HG03135 (cell line): ENCODE measurements at regions not wholly inside any gene's neighbourhood (a gene's known extent, or its start where the extent isn't known, plus 50 kb on each side); places are given as distances from the start of the nearest gene placed in this dataset.

ENCODE experiments used
- ATAC-seq: cut with Tn5 transposase; IDR thresholded peaks from one replicate; pipeline ENCODE4 v1.9.1; 2021; ENCODE audit warnings: mild to moderate bottlenecking, moderate library complexity; ENCODE audit not compliant: unreplicated experiment

DNA sequence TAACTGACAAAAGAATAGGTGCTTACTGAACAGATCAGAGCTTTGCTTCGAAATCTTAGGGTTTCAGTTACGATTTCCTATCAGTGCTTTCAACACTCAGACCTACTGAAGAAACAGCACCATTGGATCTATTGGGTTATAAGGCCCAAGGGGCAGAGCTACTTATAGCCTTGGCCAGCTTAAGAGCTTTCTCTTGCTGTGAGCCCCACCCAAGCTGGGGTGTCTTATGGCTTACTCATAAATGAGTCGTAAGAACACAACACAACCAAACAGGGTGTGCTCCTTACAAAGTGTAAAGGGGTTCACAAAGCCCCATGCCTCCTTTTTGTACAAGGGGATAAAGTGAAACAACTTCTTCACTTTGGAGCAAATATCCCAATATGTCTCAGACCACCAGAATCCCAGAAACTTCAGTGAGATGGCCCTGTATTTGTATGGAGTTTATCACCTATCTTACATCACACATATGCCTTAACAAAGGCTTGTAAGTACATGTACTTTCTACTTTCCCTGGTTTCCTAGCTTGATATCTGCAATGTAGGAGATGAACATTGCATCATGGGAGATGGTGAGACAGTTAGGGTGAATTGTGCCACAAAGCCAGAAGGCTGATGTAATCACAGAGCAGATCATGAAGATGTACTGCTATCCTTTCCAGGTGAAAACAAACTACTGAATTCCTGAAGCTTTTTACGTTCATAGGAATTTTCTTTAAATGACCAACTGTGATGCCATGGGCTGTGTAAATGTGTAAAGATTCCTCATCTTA is 115.5 kb upstream of the GLI2 start:
- no peak for ATAC-seq

DNA sequence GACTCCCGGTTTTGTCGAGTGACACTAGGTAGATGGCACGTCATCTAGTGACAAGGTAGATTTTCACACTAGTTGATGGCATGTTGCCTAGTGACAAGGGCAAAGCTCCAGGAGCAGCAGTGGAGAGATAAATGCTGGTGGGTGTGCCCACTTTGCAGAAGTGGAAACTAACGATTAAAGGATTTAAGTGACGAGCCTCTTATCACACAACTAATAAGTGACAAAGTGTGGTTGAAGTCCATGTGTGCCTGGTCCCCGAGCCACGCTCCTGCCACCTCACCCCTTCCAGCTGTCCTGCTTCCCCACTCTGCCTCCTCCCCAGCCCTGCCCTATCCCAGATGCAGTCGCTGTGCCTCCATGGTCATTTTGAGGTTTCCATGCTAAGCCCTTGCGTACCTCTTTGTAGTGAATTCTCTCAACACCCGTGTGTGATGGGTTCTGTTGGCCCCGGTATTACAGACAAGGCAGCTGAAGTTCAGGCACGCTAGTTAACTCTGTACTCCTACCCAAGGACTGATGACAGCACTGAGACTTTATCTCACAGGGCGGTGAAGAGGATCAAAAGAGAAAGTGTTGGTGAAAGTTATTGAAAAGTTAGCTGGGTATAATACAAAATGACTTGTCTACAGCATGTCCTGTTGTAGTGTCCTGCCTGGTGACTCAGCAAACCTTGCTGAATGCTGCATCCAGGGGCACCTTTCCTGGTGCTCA is 113.4 kb upstream of the GLI2 start:
- ATAC-seq: no peak

DNA sequence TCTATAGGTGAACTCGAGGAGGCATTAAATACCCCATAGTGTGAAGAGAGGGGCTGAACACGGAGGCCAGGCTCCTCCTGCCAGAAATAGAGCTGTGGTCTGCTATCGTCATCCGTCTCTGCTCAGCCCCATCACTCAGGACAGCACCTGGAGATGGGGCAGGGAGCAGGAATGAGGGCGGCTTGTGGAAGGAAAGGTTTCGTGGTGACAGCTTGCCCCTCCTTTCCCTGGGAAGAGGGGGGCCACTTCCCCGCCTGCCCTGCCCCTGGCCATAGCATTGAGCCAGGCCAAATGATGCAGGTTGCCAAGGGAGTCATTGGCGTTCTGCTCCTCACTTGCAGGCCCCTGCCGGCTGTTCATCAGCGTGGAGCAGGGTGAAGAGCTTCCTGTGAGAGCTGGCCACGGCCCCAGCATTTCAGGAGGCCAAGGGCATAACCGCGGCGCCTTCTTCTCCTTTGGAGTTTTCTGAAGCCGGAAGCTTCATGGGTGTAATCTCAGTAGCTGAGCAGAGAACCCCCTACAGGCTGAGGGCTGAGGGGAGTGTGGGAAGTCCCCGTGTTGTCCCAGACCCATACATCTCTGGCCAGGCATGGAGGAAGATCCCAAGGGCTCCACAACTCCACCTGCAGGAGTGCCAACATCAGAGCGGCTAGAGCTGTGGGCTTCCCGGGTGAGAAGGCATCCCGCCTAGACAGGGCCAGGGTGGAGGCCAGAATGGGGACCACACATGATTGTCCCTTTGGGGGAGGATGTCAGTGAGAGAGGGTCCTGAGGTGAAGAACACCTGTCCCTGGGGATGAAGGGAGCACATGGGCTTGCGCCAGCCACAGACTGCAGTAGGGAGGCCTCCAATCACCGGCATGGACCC is 112.5 kb upstream of the GLI2 start:
- ATAC-seq: no peak

DNA sequence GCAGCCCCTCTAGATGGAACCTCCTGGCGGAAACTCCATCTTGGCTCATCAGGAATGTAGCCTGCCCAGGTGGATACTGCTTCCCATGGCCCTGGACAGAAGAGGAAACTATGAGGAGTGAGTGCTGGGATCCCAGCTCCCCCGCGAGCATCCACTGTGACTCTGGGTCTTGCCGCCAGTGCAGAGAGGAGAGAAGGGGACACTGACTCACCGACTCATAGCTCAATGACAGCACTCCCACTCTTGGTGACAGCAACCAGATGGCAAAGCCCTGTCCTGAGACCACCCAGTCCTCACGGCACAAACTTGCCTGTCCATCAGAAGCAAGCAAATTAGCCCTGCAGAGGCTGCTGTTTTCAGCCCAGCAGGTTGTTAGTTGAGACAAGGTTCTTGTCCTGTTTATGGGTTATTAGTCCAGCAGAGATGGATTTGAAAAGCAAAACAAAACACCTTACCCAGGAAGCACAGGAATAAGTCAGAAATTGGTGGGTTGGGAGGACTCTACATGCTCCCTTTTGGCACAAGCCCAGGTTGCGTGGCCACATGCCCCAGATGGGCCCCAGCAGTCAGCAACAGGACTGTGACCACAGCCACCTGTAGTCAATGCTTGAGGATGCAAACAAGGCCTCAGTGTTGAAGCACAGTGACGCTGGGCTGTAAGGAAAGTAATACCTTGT is 111.5 kb upstream of the GLI2 start:
- no peak for ATAC-seq

DNA sequence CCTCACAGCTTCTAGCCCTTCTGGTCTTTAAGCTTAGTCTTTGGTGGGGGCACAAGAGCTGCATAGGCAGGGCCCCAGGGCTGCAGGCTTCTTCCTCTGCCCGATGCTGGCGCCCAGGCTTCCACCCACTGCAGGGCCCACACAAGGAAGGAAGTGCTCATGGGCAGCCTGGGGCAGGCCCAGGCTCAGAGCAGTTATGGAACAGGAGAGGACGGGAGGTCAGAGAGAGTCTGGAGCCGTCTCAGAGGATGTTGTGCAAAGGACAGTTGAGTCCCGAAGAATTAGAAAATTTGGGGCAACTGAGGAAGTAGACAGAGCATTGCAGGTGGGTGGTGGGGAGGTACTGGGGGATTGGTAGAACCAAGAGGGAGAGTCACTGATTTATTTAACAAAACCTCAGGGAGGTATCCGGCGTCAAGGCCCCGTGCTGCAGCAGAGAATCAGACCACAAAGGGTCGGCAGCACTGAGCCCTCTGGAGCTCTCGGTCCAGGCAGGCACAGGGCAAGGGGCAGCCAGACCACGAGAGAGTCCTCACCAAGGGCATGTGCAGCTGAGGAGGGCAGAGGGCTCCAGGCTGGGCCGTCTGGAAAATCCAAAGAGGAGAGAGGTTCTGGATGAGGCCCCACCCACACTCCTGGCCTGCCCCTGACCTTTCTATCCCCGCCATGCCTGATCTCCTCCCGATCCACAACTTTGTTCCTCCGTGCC is 110.8 kb upstream of the GLI2 start:
- no peak for ATAC-seq

DNA sequence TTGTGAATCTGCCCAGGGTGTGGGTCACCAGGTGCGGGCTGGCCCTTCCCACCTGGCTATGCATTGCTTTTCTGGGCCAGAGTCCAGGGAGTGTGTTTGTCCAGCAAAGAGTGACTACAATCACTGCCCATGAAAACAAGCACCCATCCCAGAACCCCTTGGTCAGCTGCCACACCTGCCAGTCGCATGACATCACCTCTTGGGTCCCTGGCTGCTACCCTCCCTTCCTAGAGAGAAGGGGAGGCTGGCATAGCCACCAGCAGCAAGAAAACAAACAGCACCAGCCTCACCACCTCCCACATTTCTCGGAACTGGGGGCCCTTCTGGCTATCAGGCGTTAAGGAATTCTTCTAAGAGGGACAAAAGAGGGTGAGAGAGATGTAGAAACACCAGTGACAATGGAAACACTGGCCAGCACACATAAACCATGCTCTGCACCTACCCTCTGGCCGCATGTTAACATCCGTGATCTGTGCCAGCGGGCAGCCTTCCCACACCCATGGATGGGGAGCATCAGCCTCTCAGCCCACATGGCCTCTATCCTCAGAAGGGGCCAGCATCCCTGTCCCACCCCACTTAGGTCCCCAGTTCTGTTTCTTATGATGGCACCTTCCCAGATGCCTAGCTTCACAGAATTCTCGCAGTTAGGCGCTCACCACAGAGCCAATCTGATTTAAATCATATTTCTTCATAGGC is 109.7 kb upstream of the GLI2 start:
- ATAC-seq: no peak

DNA sequence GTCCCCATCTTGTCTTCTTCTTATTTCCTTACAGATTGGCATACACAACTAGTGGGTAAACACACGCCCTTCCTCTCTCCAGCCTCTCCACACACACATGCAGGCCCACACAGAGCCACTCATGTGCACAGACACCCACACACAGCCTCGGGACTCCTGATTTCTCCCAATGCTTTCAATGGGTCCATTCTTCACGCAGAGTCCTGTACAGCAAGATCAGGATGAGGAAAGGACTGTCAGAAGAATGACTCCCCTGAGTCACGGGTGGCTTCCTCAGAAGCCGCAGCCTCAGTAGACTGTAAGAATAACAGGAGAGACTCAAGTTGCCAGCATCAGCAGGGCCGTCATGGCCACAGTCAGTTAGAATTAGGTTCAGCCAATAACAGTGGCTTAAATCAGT is 109.1 kb upstream of the GLI2 start:
- ATAC-seq: no peak

DNA sequence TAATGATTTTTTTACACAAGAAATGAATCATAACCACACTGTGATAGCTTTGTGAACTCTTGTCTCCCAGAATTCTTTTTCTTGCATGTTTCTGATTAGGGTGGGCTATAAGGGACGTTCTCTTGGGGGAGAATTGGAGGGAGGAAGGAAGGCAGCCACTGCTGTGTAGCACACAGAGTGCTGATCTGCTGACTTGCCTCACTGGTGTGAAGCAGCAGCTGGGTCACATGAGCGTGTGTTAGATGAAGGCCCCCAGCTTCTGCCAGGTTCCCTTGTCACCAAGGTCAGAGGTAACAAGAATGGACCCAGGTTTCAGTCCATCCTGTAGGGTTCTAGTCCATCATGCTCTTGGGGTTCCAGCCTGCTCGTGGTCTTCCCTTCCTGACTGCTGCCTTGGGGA is 107.4 kb upstream of the GLI2 start:
- no peak for ATAC-seq

DNA sequence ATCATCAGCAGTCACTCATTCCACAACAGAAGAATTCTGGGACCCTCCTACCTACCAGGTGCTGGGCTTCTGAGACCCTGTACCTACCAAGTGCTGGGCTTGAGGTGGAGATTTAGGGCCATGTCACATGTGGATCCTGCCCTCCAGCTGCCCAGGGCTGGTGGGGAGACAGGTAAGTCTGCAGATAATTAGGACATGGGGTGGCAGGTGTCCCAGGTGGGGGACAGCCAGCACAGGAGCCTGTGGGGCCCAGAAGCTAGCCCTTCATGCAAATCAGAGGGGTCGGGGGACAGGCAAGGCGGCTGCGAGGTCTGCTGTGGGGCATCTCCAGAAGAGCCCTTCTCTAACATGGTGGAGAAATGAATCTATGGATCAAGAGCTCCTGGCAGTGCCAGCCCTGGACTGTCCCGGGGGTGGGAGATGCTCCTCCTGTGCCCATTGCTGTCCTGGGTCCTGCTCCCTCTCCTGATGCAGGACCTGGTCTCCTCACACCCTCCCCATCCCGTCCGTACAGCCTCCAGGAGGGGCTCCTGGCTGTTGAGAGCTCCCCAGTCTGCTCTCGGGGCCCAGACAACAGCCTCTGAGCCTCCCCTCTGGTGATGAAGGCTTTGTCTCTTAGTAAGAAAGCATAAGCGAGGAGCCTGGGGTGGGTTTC is 106.3 kb upstream of the GLI2 start:
- no peak for ATAC-seq

DNA sequence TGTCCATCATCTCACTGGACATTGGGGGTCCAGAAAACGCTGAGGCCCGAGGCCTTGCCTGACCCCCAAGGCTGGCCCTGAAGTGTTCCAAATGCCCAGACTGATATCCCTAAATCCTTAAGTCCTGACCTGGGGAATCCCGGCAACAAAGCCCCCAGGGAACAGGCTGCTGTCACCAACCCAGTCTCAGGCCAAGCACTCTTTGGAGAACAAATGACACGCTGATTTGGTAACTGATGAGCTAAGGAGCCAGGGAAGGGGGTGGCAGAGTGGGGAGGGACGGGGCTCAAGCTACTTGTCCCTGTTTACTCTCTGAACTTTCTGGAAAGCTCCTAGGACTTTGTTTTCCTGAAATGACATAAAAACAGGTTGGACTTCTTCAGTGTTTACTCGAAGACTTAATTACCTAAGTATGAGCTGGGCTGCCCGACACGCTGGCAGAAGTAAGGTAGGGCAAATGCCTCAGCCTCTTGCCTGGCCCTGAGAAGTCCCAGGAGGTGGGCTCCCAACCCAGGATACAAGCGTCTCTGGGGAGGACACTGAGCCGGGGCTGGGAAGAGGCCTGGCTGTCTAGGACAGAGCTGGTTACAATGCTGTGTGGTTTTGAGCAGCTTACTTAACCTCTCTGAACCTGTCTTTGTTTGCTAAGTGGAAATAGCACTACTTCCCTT is 105.5 kb upstream of the GLI2 start:
- ATAC-seq: no peak

DNA sequence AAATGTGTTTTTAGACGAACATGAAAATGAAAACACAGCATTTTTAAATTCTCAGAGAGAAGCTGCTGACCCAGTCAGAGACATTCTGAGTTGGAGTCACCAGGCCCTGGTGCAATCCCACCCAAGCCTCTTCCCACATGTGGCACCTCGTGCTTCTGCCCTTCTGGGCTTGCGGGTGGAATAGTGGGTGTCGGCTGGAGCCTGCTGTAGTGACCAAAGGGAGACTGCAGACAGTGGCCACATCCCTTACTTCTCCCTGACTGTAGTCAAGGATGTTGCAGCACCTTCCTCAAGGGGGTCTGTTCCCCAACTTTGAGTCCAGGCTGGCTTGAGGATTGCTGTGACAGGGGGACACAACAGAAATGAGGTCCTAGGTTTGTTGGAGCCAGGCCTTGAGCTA is 104.4 kb upstream of the GLI2 start:
- ATAC-seq: no peak

DNA sequence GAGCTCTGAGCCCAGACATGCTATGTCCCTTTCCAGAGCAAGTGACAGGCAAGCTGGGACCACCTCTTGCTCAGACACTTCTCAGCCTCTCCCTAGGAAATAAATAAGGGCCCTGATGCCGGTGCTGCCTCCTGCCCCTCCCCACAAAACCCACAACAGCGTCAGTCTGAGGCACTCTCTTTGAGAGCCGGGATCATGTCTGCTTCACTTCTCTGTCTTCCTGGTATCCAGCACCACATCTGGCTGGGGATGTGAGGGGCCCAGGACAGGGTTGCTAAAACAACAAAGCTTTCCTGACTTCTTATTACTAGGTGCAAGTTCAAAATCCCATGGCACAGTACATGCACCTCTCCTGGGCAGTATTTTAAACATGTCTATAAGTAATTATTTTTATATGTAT is 103.9 kb upstream of the GLI2 start:
- no peak for ATAC-seq

DNA sequence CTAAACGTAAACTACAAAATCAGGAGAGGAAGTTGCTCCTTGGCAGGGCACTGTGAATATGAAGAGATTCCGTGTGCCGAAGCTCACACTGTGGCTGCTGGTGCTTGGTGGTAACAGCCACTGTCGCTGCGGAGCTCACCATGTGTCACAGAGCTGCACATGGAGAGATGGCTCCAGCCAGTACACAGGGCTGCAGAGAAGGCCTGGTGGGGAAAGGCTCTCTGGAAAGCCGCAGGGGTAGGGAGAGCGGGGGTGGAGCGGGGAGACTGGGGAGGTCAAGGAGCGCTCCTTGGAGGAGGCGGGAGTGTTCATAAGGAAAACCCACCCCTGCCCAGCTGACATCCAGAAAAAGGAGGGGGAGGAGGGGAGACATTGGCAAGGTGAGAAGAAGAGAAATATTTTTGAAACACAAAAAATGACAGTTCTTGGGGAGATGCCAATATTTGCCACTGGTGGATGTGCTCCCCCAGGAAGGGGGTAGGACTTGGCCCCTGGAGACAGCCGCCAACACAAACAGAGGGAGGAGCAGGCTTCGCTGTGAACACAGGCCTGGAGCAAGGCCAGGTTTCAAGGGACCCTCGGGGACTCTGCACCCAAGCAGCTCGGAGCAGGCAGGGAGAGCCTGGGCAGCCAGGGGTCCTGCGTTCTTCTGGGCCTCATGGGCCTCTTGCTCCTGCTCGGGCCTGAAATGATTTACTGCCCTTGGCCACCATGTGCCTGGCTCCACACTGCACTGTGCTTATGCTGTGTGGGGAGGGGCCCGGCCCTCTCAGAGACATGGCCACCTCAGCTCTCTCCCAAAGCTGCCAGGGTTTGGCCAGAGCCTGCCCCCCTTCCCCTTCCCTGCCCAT is 102.6 kb upstream of the GLI2 start:
- no peak for ATAC-seq

DNA sequence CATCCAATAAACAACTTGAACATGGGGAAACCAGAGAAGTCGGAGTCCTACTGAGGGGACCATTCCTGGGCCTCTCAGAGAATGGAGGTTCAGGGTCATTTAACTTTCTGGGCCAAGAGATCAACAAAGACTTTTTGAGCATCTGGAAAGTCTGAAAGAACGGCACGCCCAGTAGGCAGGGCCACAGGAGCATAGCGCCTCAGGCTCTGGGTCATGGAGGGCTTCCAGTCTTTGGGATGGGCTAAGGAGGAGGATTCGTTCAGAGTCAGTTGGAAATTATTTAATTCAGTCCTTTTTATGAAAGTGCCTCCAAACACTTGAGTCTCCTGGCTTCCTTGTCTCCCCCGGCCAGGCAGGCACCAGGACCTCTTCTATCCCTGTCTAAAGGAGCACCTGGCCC is 101.1 kb upstream of the GLI2 start:
- no peak for ATAC-seq

DNA sequence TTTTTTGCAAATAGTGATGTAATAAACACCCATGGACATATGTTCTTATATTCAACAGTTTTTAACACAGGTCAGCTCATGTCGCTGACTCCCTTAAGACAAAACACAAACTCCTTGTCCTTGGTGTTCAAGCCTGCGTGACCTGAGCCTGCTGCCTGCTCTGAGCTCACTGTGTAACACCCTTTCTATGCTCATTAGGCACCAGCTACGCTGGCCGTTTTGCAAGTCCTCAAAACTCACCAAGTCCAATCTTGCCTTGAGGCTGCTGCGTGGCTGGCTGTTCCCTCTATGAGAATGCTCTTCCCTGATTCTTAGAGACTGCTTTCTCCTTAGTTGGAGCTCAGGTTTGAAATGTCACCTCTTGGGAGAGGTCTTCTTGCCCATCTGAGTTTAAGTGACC is 100.5 kb upstream of the GLI2 start:
- ATAC-seq: no peak

DNA sequence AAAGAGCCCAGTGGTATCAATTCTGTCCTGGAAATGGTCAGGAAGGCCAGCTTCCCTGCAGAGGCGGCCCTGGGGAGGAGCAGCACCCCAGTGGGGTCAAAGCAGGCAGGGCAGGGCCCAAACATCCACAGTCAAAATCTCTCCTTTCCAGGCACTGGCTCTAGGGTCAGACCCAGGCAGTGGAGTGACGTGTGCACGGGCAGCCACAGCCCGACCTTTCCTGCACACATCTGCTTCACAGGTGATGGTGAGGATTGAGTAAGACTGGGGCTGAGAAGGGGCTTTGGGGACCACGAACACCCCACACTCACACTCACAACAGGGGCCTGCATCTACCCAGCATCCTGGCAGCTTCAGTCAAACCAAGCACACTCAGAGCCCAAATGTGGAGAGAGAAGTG is 97.8 kb upstream of the GLI2 start:
- ATAC-seq: no peak

DNA sequence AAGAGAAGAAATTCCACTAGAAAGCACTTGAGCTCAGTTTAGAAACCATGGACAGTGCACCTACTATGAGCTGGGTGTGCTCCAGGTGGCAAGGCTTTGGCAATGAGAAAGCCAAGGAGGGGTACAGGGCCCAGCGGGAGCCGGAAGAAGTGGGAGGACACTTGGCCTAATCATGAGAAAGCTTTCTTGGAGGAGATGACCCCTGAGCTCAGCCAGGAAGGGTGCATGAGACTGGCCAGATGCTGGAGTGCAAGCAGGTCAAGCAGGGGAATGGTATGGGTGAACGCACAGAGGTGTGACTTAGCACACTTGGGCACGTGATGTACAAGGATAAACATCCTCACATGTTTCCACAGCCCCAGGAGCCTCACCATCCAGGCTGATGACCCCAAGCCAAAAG is 97.2 kb upstream of the GLI2 start:
- no peak for ATAC-seq

DNA sequence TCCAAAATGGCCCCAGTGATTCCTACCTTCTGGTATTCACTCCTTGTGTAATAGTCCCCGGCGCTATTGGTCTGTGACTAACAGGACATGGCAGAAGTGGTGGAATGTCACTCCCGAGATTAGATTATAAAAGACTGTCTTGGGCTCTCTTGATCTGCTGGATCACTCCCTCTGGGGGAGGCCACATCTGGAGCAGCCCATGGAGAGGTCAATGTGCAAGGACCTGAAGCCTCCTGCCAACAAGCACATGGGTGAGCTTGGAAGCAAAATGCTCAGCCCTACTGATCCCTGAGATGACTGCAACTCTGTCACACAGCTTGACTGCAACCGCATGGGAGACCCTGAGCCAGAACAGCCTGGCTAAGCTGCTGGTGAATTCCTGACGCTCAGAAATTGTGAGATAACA is 94.3 kb upstream of the GLI2 start:
- no peak for ATAC-seq
